Left kidney (tissue), 1 donor: ENCODE measurements at regions not wholly inside any gene's neighbourhood (a gene's known extent, or its start where the extent isn't known, plus 50 kb on each side); places are given as distances from the start of the nearest gene placed in this dataset.
A peak's percentile ranks its signal among the peaks of the same experiment; 100 is the strongest.

Experiments used
- DNase-seq: peaks from one replicate; pipeline ENCODE4 v3.0.0-alpha.2; 2013

DNA sequence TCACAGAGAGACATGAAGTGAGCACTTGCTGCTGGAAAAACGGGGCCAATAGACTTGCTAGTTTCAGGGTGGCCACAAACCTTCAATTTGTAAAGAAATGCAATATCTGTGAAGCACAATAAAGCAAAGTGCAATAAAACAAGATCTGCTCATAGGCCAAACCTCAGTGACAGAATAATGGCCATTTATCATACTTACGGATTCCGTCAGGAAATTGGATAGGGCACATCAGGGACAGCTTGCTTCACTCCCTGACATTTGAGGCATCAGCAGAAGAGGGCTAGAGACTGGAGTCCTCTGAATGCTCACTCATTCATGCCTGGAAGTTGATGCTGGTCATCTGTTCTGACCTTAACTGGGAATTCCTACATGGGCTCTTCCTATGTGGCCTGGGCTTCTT is 165.5 kb upstream of the OPRM1 start:
- DNase-seq = peak; percentile 41

DNA sequence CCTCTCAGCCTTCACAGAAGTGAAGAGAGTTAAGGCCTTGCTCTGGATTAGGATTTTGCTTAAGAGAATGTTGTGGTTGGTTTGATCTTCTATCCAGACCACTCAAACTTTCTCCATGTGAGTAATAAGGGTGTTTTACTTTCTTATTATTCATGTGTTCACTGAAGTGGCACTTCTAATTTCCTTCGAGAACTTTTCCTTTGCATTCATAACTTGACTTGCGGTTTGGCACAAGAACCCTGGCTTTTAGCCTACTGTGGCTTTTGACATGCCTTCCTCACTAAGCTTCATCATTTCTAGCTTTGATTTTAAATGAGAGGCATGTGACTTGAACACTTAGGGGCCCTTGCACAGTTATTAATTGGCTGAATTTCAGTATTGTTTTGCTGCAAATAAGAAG is 166.1 kb upstream of the OPRM1 start:
- no peak for DNase-seq

DNA sequence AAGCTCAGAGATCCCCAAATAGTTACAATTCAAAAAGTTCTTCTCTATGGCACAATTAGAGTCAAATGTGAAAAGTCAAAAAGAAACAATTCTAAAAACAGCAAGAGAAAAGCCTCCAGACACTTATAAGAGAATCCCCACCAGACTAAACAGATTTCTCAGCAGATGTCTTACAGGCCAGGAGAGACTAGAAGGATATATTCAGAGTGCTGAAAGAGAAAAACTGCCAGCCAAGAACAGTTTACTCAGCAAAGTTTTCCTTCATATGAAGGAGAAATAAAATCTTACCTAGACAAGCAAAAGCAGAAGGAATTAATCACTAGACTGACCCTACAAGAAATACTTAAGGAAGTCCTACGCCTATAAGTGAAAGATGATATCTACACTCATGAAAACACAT is 176.1 kb upstream of the OPRM1 start:
- no peak for DNase-seq

DNA sequence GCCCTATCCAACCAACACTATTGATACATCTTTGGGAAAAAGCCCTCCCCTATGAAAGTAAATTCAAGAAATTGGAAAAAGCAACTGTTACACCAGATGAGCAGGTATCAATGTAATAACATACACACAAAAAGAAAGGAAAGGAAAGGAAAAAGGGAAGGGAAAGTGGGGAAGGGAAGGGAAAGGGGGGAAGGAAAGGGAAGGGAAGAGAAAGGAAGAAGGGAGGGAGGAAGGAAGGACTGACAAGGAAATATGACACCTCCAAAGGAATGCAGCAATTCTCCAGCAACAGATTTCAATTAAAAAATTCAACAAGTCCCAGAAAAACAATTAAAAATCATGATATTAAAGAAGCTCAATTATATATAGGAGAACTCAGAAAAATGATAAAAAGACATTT is 176.9 kb upstream of the OPRM1 start:
- no peak for DNase-seq

DNA sequence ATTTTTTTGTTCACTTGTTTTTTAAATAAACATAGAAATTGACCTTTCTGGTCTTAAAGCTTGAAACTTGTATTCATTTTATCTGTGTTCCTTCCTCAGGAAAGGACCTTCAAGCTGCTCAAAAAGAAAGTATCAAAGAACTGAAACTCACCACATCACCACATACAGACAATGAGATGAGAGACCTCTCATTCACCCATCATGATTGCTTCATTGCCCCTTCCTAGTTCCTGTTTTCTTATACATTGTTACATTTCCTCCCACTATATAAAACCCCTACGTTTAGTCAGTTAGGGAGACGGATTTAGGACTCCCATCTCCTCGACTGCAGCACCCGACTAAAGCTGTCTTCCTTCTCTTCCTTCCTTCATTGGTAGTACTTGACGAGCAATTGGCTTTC is 180.5 kb upstream of the OPRM1 start:
- DNase-seq = no peak

DNA sequence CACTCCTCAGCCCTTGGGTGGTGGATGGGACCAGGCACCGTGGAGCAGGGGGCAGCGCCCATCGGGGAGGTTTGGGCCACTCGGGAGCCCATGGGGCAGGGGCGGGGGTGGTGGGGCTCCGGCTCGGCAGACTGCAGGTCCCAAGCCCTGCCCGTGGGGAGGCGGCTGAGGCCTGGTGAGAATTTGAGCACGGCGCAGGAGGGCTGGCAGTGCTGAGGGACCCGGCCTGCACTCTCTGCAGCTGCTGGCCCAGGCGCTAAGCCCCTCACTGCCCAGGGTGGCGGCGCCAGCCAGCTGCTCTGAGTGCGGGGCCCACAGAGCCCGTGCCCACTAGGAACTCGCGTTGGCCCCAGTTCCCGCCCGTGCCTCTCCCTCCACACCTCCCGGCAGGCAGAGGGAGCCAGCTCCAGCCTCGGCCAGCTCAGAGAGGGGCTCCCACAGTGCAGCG is 182.1 kb upstream of the OPRM1 start:
- DNase-seq = no peak

DNA sequence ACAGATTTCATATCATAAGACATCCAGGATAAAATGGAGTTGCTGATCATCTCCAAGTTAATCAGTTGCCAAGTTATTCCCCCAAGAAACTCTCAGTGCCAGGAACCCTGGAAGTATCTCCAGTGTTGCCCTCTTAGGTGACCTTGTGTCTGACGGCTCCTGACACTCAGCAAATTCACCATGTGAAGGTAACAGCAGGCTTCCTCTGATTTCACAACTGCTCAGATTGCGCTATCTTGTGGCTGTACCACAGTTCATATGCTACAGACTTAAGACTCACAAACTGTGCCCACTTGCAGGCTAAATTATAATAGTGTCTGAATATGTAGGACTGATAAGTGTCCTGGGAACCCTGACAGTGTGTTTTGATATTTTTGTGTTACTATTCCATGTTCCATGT is 186.6 kb upstream of the OPRM1 start:
- no peak for DNase-seq

DNA sequence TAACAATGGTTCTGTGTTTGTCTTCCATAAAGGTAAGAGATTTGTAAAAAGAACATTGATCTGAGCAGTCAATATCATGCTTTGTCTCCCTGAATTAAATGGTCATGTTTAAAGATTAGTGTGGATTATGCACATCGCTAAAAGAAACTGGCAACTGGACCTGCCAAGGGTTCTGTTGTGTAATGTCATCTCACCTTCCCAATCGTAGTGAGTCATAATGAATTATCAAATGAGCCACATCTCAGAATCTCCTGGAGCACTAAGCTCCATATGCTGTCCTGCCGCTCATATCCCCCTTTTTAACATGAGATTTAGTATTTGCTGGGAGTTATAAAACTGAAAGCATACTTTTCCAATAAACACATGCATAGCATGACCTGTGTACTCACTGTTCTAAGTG is 187.0 kb upstream of the OPRM1 start:
- no peak for DNase-seq

DNA sequence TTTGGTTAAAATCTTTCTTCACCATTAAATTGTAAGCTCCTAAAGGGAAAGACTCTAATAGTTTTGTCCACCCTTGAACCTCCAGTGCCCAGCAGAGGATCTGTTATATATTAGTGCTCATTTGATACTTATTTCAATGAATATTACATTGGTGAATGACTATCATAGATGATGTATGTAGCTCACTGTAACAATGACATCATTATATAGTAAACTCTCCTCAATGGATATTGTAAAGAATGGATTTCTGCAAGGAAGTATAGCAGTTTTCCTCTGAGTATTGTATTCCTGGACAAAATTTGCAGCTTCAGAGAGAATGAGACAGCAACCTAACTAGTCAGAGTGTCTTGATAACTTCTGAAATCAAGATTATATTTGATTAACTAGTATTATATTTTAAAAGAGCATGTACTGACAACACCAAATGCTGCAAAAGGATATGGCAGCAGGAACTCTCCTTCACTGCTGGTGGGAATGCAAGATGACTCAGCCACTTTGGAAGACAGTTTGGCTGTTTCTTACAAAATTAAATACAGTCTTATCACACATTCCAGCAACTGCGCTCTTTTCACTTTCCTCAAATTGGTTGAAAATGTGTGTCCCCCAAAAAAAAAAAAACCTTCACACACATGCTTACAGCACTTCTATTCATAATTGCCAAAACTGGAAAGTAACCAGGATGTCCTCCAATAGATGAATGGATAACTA is 189.8 kb upstream of the OPRM1 start:
- no peak for DNase-seq

DNA sequence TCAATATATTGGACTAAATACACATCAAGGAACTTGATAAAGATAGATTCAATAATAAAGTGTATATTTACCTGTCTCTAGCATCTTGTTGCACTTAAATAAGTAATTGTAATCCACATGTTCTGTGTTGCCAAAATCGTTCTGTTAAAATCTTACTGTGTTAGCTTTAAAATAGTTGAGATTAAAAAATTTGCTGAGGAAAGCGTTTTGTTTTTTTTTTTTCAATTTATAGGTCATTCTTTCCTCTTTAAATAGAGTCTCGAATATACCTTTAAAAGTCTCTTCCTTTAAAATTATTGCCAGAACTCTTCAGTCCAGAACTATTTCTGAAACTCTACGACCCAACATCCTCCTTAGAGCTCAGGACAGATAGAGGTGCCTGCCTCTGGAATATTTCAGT is 195.6 kb upstream of the OPRM1 start:
- no peak for DNase-seq

DNA sequence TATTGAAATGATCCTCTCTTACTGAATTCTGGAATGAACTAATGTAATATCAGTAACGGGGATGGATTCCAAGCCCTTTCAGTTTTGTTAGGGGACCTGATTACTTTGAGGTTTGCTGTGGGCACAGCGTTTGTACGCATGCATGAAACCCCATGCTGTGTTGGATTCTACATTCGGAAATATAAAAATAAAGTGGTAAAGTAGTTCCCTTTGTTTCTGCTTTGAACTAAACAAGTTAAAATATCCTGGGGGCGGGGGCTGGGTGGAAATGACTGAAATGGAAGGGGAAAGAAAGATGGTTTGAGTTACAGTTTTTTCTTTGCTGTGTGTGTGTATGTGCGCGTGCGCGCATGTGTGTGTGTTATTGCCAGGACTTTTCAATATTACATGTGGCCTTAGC is 196.5 kb upstream of the OPRM1 start:
- DNase-seq = no peak

DNA sequence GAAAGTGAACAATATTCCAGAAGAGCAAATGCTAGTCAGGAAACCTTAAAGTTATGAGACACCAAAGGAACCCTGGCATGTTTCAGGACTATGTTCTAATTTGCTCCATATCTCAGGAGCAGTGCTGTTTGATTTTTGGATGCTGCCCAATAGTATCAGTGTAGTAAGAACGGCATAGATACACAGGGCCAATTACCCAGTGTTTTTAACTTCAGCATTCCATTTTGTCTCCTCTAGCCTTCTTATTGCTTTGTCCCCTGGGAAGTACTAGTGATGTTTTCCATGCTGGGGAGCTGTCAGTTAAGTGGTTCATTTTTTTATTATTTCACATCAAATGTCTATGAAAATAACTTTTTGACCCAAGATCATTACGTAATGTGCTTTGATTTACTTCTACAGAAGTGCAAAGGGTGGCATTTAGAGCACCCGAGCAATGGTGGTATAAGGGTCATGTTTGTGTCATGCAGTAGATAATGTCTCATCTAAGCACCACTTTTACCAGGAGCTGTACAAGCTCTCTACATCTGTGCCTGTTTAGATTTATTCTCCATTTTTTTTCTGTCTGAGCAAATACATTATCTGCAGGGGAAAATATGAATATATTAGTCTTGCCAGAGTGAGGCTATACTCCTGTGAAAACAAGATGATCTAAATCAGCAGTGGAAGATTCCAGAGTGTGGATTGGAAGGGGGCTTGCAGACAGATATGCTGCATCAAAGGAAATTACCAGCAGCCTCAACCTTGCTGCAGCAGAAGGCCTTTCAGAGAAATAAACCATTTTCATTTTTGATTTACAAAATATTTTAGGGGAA is 198.8 kb upstream of the OPRM1 start:
- DNase-seq = no peak

DNA sequence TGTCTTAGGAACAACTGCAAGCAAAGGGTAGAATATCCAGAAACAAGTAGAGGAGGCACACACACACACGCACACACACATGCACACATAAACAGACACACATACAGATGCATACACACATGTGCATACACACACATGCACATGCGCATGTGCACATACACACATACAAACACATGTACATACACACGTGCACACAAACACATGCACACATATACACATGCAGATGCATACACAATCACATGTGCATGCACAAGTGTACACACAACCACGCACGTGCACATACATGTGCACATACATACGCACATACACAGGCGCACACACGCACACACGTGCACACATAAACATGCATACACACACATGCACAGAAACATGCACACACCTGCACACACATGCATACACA is 206.5 kb upstream of the OPRM1 start:
- DNase-seq = no peak

DNA sequence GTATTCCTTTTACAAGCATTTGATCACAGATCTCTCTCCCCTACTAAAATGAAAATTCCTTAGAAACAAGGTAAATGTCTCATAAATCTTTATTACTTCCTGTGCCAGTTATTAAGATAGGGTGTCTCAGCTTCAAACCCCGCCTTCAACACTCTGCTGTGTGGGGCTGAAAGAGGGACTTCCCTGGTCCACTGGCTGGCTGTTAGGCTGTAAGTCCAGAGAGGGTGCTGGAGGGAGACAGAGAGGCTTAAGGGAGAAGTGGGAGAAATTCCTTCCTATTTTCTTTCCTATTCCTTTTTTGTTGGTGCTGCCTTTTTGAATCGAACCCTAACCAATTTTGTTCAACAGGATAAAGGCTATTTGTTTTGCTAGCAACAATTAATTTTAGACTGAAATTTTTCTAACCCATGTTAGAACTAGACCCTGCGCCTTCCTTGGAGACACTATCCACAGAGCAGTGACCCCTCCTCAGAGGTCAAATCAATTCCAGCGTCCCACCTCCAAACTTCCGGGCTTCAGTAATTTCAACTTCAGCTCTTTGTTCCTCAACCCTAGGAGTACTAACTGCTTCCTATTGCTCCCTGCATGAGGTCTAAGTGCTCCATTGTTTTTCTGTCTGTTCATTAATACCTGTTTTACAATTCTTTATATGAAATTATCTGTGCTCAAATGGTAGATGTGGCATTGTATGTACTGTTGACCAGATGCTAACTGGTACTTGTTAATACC is 207.5 kb upstream of the OPRM1 start:
- DNase-seq = no peak

DNA sequence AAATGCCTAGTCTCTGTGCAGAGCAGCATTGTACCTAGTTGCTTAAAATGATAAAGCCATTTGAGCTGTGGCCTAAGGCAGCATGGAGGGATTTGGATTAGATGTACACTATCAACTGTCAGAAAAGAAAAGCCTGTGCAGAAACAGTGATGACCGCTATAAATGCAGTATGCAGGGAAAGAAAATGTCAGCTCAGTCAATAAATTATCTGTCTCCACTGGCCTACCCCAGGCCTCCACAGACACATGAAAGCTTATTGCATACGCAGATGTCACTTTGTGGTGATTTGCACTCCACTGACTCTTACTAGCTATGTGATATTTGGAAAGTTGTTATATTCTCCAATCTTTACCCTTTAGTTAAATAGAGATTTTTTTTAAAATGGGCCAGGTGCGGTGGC is 221.9 kb upstream of the OPRM1 start:
- DNase-seq = no peak

DNA sequence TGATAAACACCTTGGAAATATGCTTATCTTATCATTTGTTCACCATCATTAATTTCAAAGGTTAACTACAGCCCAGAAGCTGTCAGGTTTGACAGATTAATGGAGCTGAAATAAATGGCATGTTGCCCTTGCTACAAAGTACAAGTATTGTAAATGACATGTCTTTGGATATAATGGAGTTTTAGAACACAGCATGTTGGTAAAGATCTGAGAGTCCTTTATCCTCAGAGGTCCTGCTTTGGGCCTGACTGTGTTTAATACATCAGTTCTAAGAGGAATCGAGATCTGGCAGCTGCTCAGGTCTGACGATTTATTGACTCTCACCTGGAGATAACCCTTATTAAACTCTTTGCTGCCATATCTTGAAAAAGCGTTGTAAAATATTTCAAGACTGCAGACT is 222.7 kb upstream of the OPRM1 start:
- no peak for DNase-seq

DNA sequence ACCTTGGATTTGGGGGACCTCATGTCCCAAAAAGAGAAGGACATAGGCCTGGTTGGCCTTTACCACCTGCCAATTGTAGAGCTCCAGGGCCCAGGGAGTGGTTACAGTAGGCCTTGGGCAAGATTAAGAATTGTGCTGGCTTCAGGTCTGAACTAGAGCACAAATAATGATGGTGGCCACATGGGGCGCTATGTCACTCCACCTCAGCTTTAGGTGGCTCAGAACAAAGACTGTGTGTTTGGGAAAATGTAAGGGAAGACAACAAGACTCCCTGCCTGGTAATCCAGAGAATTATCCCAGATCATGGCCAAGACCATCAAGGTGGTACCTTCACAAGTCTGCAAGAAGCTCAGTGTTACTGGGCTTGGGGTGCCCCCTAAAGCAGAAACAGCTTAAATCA is 224.9 kb upstream of the OPRM1 start:
- DNase-seq = no peak

DNA sequence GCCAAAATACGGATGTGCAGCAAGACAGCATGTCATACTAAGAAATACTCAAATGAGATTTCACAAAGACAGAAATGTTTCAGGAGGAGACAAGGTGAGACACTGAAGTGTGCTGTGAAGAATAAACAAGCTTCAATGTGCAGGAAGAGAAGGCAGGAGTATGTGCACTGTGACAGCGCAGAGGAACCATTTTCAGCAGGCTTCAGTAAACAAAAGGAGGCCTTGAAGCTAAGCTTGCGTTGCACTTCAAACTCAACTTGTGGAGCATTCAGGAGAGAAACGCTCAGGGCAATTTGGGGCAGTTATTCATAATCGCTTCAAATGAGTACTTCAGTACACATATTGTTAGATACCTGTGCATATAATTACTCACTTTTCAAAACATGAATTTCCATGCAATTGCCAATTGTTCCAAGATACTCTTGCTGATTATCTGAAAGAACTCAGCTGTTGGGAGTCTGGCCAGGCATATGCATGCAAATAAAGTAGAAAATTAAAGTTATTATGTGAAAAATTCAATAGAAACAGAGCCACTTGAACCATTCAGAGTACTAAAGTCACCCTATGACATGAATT is 234.2 kb upstream of the OPRM1 start:
- DNase-seq = no peak

DNA sequence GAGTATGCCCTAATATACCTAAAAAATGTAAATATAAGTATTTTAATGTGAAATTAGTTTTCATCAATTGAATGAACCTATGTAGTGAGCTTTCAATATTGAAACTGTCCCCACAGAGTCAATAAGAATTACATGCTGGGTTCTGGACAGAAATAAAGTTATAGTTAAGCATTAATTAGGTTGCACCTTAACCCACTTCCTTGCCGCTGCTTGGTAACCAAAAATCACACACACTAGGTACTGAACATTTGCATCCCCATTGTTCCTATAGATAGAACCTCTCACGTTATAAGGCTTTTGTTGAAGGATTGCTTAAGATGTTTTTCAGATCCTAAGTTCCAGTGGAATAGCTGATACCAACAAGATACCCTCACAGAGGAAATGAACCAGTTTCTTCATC is 237.1 kb upstream of the OPRM1 start:
- DNase-seq = no peak

DNA sequence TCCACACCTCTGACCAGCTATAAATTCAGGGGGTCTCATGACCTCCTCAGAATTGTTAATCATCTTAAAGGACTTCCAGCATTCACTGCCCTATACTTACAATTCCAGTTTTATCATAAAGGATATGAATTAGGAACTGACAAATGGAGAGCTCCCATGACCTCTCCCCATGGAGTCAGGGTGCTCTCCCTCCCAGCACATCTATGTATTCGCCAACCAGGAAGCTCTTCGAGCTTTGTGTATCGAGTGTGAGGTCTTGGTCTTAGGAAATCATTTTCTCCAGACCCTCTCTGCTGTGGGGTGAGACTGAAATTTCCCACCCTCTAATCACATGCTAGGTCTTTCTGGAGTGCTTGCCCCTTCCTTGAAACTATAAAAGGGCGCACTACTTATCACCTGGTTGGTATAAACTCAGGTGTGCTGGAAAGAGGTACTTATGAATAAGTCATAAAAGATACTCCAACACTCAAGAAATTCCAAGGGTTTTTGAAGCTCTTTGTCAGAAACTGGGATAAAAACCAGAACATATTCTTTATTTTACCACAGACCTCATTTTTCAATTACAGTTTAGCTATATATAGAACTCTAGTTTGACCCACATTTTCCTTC is 238.4 kb upstream of the OPRM1 start:
- DNase-seq = no peak

DNA sequence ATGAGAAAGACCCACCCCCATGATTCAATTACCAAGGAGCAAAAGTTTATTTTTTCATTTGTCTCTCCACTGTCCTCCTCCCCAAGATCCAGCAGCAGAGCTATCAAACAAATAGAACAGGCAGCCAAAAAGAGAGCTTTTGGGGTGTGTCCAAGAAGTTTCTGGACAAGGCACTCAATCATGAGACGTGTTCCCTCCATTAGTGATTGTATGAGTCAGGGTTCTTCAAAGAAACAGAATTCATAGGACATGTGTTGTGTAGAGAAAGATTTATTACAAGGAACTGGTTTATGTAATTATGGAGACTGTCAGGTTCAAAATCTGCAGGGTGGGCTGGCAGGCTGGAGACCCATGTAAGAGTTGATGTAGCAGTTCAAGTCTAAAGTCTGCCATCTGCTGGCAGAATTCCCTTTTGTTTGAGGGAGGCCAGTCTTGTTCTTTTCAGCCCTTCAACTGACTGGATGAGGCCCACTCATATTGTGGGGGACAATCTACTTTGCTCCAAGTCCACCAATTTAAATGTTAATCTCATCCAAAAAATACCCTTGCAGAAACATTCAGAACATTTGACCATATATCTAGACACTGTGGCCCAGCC is 248.1 kb upstream of the OPRM1 start:
- peak; percentile 3 for DNase-seq

DNA sequence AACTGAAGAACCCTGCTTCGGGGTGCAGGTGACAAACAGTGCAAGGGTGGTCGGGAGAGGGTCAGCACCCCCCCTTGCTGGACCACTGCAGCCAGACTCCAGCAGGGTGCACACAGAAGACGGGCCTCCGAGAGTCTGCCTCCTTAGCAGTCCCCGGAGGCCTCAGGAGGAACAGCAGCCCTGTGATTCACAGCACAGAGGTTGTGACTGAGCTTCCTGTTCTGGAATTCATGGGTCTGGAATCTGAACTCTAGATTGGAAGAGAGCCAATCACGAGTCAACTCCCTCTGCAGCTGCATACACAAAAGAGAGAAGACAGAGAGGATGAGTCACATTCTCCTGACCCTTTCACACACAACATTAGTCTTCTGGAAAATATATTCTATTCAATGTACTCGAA is 249.0 kb upstream of the OPRM1 start:
- no peak for DNase-seq
